Liver (tissue), 8 donors: ENCODE measurements at regions not wholly inside any gene's neighbourhood (a gene's known extent, or its start where the extent isn't known, plus 50 kb on each side); places are given as distances from the start of the nearest gene placed in this dataset.

Experiments
- DNase-seq: peaks from one replicate; pipeline ENCODE4 v3.0.0-alpha.2; 2017; ENCODE audit warnings: low spot score
- H3K27ac ChIP-seq, 2 donors: one replicate each; pipeline ENCODE4 v1.7.0; 2013; ENCODE audit warnings: inconsistent platforms in 2 of 2, low read length in 2 of 2, control low read depth in 1 of 2, low read depth in 1 of 2, mild to moderate bottlenecking in 1 of 2
- H3K27me3 ChIP-seq, 4 donors: one replicate each; pipeline versions ENCODE4 v1.6.1 to v1.7.0; 2013; ENCODE audit warnings: low read length in 3 of 4, inconsistent platforms in 1 of 4, mild to moderate bottlenecking in 1 of 4, moderate library complexity in 1 of 4; ENCODE audit not compliant: control insufficient read depth in 4 of 4, insufficient read depth in 4 of 4
- H3K36me3 ChIP-seq, 4 donors: one replicate each; pipeline versions ENCODE4 v1.6.1 to v1.7.0; 2013; ENCODE audit warnings: low read length in 3 of 4, mild to moderate bottlenecking in 3 of 4, low read depth in 1 of 4, moderate library complexity in 1 of 4; ENCODE audit not compliant: control insufficient read depth in 4 of 4, insufficient read depth in 3 of 4
- H3K4me1 ChIP-seq, 4 donors: one replicate each; pipeline versions ENCODE4 v1.6.1 to v1.7.0; 2013; ENCODE audit warnings: low read length in 3 of 4, mild to moderate bottlenecking in 3 of 4, moderate library complexity in 1 of 4; ENCODE audit not compliant: control insufficient read depth in 4 of 4, insufficient read depth in 4 of 4
- H3K4me3 ChIP-seq, 3 donors: one replicate each; pipeline versions ENCODE4 v1.6.1 to v1.7.0; 2013; ENCODE audit warnings: low read length in 3 of 3, control low read depth in 1 of 3, low read depth in 1 of 3, mild to moderate bottlenecking in 1 of 3
- H3K9ac ChIP-seq, 2 donors: one replicate each; pipeline ENCODE4 v1.7.0; 2013; ENCODE audit warnings: low read length in 2 of 2, mild to moderate bottlenecking in 2 of 2, moderate library complexity in 2 of 2, control low read depth in 1 of 2, low read depth in 1 of 2
- H3K9me3 ChIP-seq, 4 donors: one replicate each; pipeline versions ENCODE4 v1.6.1 to v1.7.0; 2013; ENCODE audit warnings: low read length in 3 of 4; ENCODE audit not compliant: control insufficient read depth in 4 of 4
- CTCF ChIP-seq: fragments of 150-350 bp; IDR thresholded peaks from 2 replicates; pipeline ENCODE4 v1.5.1; 2017; ENCODE audit warnings: improper control_type of control experiment, low read depth, low read length; ENCODE audit not compliant: missing input control
- EGR1 ChIP-seq, 2 donors: IDR thresholded peaks; 2 replicates each; pipeline ENCODE4 v1.6.1; 2016 to 2018; ENCODE audit warnings: antibody characterized with exemption in 2 of 2, low read depth in 2 of 2
- FOXA1 ChIP-seq: IDR thresholded peaks from 2 replicates; pipeline ENCODE4 v1.6.1; 2016; ENCODE audit warnings: antibody characterized with exemption
- FOXA2 ChIP-seq: IDR thresholded peaks from 2 replicates; pipeline ENCODE4 v1.6.1; 2016; ENCODE audit warnings: antibody characterized with exemption
- GABPA ChIP-seq, 2 donors: IDR thresholded peaks in 1 of 2; conservative IDR thresholded peaks in 1 of 2; 2 replicates each; pipeline ENCODE4 v1.6.1; 2016; ENCODE audit warnings: antibody characterized with exemption in 2 of 2, mild to moderate bottlenecking in 1 of 2, moderate library complexity in 1 of 2
- HNF4A ChIP-seq, 2 donors: conservative IDR thresholded peaks; 2 replicates each; pipeline ENCODE4 v1.6.1; 2016; ENCODE audit warnings: antibody characterized with exemption in 2 of 2, mild to moderate bottlenecking in 2 of 2
- HNF4G ChIP-seq: IDR thresholded peaks from 2 replicates; pipeline ENCODE4 v1.6.1; 2016; ENCODE audit warnings: antibody characterized with exemption
- JUND ChIP-seq, 2 donors: IDR thresholded peaks; 2 replicates each; pipeline ENCODE4 v1.6.1; 2016; ENCODE audit warnings: antibody characterized with exemption in 2 of 2
- MAX ChIP-seq: IDR thresholded peaks from 2 replicates; pipeline ENCODE4 v1.6.1; 2016; ENCODE audit warnings: antibody characterized with exemption
- NR2F2 ChIP-seq: IDR thresholded peaks from 2 replicates; pipeline ENCODE4 v1.6.1; 2016; ENCODE audit warnings: antibody characterized with exemption
- RAD21 ChIP-seq, 2 donors: IDR thresholded peaks; 2 replicates each; pipeline ENCODE4 v1.6.1; 2016; ENCODE audit warnings: antibody characterized with exemption in 2 of 2, mild to moderate bottlenecking in 2 of 2
- REST ChIP-seq: IDR thresholded peaks from 2 replicates; pipeline ENCODE4 v1.6.1; 2016; ENCODE audit warnings: antibody characterized with exemption, mild to moderate bottlenecking
- RXRA ChIP-seq, 2 donors: IDR thresholded peaks; 2 replicates each; pipeline ENCODE4 v1.6.1; 2017 to 2018; ENCODE audit warnings: antibody characterized with exemption in 2 of 2, mild to moderate bottlenecking in 1 of 2
- SP1 ChIP-seq: IDR thresholded peaks from 2 replicates; pipeline ENCODE4 v1.6.1; 2018; ENCODE audit warnings: antibody characterized with exemption, mild to moderate bottlenecking
- TAF1 ChIP-seq: conservative IDR thresholded peaks from 2 replicates; pipeline ENCODE4 v1.6.1; 2016; ENCODE audit warnings: antibody characterized with exemption, mild to moderate bottlenecking
- YY1 ChIP-seq: IDR thresholded peaks from 2 replicates; pipeline ENCODE4 v1.6.1; 2016; ENCODE audit warnings: antibody characterized with exemption, mild to moderate bottlenecking
- WGBS: extraction: QIAGEN DNeasy Blood & Tissue Kit; methylation state at CpG from one replicate; pipeline ENCODE4 v1.1.7; 2013; 5-methylcytosine and 5-hydroxymethylcytosine counted together
- TF ChIP-seq, protein P1 (sequence below): IDR thresholded peaks from 2 replicates; pipeline ENCODE4 v1.6.1; 2016; ENCODE audit warnings: antibody characterized with exemption
- TF ChIP-seq, protein P2 (sequence below): IDR thresholded peaks from 2 replicates; pipeline ENCODE4 v1.6.1; 2016; ENCODE audit warnings: antibody characterized with exemption
- donor health status: healthy.
- donor health status: healthy.
- donor health status: healthy.
- donor health status: healthy.
- donor health status: healthy.

GRCh38 chr13:78852709-78853108 lies 193.8 kb upstream of the OBI1 start:
- Histone ChIP-seq H3K36me3 (no peaks in the 10 kb centered on the region), H3K4me1 (no peaks in the 10 kb centered on the region), H3K4me3 (no peak overlapping the region), H3K27ac (no peak overlapping the region), H3K9ac (no peak overlapping the region), H3K9me3 (peaks cover 0 to 2% (median under 1%) of the 10 kb centered on the region in 4 donors), H3K27me3 (no peaks in the 10 kb centered on the region)
- no peak for DNase-seq
- WGBS: 93% methylated on average over 1 of the region's 1 CpG
- TF ChIP-seq, protein P1, sequence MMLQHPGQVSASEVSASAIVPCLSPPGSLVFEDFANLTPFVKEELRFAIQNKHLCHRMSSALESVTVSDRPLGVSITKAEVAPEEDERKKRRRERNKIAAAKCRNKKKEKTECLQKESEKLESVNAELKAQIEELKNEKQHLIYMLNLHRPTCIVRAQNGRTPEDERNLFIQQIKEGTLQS: no peak
- TF ChIP-seq RXRA (IDR thresholded peaks at IDR 0.05): no peak
- no peak for TF ChIP-seq EGR1 (IDR thresholded peaks at IDR 0.05; ENCODE audit: low read depth in 2 of 2)
- TF ChIP-seq MAX: no peak
- TF ChIP-seq REST: no peak

- no peak for TF ChIP-seq JUND (IDR thresholded peaks at IDR 0.05)
- TF ChIP-seq EGR1 (IDR thresholded peaks at IDR 0.05; ENCODE audit: low read depth in 2 of 2): no peak
- TF ChIP-seq CTCF: no peak
- TF ChIP-seq, protein P1: no peak
- no peak for TF ChIP-seq RAD21 (IDR thresholded peaks at IDR 0.05)
- TF ChIP-seq YY1: no peak
- TF ChIP-seq TAF1: no peak
- TF ChIP-seq RXRA (IDR thresholded peaks at IDR 0.05): no peak
- no peak for TF ChIP-seq MAX
- no peak for TF ChIP-seq REST
- no peak for TF ChIP-seq FOXA2
- no peak for TF ChIP-seq NR2F2
- TF ChIP-seq, protein P2, sequence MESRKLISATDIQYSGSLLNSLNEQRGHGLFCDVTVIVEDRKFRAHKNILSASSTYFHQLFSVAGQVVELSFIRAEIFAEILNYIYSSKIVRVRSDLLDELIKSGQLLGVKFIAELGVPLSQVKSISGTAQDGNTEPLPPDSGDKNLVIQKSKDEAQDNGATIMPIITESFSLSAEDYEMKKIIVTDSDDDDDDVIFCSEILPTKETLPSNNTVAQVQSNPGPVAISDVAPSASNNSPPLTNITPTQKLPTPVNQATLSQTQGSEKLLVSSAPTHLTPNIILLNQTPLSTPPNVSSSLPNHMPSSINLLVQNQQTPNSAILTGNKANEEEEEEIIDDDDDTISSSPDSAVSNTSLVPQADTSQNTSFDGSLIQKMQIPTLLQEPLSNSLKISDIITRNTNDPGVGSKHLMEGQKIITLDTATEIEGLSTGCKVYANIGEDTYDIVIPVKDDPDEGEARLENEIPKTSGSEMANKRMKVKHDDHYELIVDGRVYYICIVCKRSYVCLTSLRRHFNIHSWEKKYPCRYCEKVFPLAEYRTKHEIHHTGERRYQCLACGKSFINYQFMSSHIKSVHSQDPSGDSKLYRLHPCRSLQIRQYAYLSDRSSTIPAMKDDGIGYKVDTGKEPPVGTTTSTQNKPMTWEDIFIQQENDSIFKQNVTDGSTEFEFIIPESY: no peak
- TF ChIP-seq GABPA (IDR thresholded peaks at IDR 0.05 in 1 of 2, conservative IDR thresholded peaks at IDR 0.05 in 1 of 2): no peak
- no peak for TF ChIP-seq HNF4A (conservative IDR thresholded peaks at IDR 0.05)
- no peak for TF ChIP-seq SP1
- no peak for TF ChIP-seq FOXA1
- TF ChIP-seq HNF4G: no peak
- no peak overlapping the region for H3K9ac ChIP-seq
- 54% methylated on average over 3 of the region's 3 CpGs for WGBS
- H3K9me3 ChIP-seq: no peaks in the 10 kb centered on the region
- no peaks in the 10 kb centered on the region for H3K36me3 ChIP-seq
- DNase-seq: no peak
- no peak overlapping the region for H3K4me3 ChIP-seq
- no peaks in the 10 kb centered on the region for H3K27me3 ChIP-seq
- H3K4me1 ChIP-seq: no peaks in the 10 kb centered on the region
- H3K27ac ChIP-seq: no peak overlapping the region
These were observed 186.9 kb upstream of the OBI1 start for GRCh38 chr13:78845656-78846365.
